Lower leg skin (tissue), 3 donors: ENCODE measurements at regions not wholly inside any gene's neighbourhood (a gene's known extent, or its start where the extent isn't known, plus 50 kb on each side); places are given as distances from the start of the nearest gene placed in this dataset.

Experiments used
- CTCF ChIP-seq, 3 donors: fragments of 450-650 bp; IDR thresholded peaks; one replicate each; pipeline ENCODE4 v1.5.1; 2016; ENCODE audit warnings: antibody characterized with exemption in 3 of 3, mild to moderate bottlenecking in 3 of 3, moderate library complexity in 2 of 3
- POLR2A ChIP-seq, 2 donors: fragments of 450-650 bp; IDR thresholded peaks; one replicate each; pipeline ENCODE4 v1.6.1; 2016 to 2017; ENCODE audit warnings: antibody characterized with exemption in 2 of 2, mild to moderate bottlenecking in 1 of 2, moderate library complexity in 1 of 2

- TF ChIP-seq CTCF (IDR thresholded peaks at IDR 0.05) (no peak), POLR2A (IDR thresholded peaks at IDR 0.05) (no peak)
Observed at GRCh38 chrX:137418086-137418485, 147.8 kb upstream of the ZIC3 start.
